NCI-H1092 treated with DMSO at 0.1 percent for 48 hours (cell line): ENCODE measurements at regions not wholly inside any gene's neighbourhood (a gene's known extent, or its start where the extent isn't known, plus 50 kb on each side); places are given as distances from the start of the nearest gene placed in this dataset.
"Not testable (repeated sequence)": the region's sequence is repeated elsewhere in the genome, so short reads cannot be mapped to it uniquely, and the experiment has no call there.

ENCODE experiments used
- DNase-seq: peaks from one replicate; lab custom pipeline; 2025; lab: John Stamatoyannopoulos, UW

- DNase-seq, result no peak
Observed at GRCh38 chr13:40362502-40362901, 303.9 kb downstream of the FOXO1 start.

DNA sequence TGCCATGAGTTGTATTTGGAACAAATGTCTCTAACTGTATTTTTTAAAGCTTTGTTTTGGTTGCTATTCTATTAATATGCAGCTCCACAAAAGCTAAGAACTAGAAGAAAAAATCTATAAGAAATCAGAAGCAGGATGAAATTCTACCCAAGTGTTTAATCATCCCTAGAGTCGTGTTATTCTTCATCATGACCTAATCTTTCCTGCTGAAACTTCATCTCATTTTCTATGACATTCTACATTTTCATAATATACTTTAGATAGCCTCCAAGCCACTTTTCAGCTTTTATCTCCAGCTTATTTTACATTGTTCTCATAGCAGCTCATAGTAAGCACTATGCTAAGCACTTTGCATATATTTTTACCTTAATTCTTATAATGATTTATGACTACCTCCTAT is 302.8 kb downstream of the FOXO1 start:
- DNase-seq, result no peak

DNA sequence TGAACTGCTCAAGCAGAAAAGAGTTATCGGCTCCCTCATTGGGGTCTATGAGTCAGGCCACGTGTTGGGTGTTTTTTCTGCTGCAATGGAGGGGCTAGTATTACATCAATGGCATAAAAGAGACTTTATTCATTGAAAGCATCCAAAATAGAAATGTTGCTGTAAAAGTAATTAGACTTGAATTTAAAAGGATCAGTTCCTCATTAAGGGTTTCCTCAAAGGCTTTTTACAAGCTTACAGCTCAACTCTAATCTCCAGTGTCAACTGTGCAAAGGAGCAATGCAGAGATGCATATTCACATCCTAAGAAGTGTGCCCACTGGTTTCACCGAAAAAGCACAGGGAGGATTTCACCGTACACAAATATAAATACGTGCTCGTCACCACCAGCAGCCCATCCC is 300.3 kb downstream of the FOXO1 start:
- no peak for DNase-seq

- DNase-seq, result no peak
Observed at GRCh38 chr13:40368127-40368891, 298.1 kb downstream of the FOXO1 start.

- DNase-seq, result no peak
Observed at GRCh38 chr13:40370661-40371060, 295.8 kb downstream of the FOXO1 start.

GRCh38 chr13:40371531-40372125 is 294.8 kb downstream of the FOXO1 start:
- DNase-seq, result peak; percentile 52

DNA sequence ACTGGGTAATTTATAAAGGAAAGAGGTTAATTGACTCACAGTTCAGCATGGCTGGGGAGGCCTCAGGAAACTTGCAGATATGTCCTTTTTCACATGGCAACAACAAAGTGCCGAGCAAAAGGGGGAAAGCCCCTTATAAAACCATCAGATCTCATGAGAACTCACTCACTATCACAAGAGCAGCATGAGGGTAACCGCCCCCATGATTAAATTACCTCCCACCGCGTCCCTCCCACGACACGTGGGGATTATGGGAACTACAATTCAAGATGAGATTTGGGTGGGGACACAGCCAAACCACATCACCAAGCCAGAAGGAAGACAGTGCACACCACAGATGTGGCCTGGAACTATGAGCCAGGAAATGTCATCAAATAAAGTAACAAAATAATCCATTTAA is 292.8 kb downstream of the FOXO1 start:
- not testable (repeated sequence) for DNase-seq

- DNase-seq, result no peak
Observed at GRCh38 chr13:40375489-40376171, 290.8 kb downstream of the FOXO1 start.

- no peak for DNase-seq
Observed at GRCh38 chr13:40376296-40376849, 290.1 kb downstream of the FOXO1 start.

- no peak for DNase-seq
Observed at GRCh38 chr13:40376867-40377535, 289.4 kb downstream of the FOXO1 start.

- no peak for DNase-seq
Observed at GRCh38 chr13:40377783-40378182, 288.7 kb downstream of the FOXO1 start.

DNA sequence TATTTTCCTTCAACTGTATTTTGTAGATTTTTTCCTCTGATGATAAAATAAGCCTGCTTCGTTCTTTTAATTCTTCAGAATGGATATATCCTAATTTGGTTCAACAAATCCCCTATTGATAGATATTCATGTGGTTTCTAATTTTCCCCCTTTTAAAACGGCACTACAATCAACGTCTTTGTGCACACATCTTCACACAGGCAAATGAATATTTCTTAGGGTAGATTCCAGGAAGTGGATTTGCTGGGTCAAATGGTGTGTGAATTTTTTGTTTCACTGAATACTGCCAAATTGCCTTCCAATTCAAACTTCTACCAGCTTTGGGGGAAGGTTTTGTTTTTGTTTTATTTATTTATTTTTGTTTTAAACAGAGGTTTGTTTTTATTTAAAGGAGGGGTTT is 287.2 kb downstream of the FOXO1 start:
- DNase-seq, result no peak

DNA sequence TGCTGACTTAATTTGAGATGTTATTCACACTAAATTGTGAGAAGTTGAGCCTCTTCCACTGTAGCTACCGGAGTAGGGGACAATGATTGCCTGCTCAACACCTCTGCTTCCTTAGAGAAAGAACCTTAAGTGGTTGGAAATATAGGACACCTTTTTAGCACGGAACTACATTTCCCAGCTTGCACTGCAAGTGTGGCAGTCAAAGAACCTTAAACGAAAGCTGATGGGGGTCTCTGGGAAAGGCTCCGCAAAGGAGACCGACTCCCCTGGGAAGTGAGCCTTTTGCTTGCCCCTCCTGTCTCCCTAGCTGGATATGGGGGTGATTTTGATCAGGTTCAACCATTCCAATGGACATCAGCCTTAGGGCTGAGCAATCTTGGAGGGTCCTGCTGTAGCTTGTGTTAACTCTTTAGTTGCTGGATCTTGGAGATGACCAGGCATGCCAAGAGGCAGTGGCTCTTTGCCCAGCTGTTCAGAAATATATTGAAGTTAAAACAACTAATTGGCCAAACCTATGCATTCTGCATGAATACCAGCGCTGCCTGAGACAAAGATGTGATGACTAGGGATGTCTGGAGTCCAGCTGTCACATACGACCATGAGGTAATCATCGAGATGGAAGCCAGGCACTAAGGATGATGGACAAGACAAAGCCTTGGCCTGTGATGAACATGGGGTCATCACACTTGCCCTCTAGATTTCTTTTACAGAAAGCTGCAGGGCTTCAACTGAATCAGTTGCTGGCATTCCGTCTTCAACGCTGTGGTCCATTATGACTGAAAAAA is 286.5 kb downstream of the FOXO1 start:
- DNase-seq, result no peak

DNA sequence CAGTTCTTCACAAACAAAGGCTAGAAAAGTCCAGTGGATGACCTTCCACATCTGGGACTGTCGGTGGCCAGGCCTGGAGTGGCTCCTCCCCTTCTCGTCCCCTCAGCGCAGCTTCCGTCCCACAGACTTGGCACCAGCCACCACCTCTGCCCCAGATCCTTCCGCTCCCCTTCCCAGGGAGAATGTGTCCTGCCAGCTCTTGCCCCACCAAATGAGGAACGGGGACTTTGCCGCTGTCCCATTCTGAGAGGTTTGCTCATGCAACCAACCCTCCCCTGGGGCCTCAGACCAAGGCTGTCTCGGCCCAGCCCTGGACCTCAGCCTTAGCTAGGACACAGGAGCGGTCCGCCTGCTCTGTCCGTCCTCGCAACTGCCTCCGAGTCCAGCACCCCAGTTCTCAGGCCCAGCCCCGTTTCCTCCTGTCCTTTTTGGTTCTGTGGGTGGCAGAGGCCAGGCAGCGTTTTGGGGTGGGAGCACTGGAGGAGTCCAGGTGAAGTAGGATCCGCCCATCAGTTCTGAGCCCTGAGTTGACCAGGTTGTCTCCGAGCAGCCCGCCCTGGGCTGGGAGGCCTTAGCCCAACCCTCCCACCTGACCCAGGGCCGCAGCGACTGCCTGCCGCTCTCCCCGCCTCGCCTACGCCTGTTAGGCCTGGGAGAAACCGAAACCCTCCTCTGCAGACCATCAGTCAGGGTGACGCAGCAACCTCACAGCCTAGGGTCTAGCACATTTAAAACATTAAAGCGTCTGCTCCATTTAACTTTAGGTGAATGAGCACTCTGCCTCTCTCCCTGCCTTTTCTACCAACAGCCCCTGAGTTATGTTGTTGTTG is 284.3 kb downstream of the FOXO1 start:
- DNase-seq, result no peak

DNA sequence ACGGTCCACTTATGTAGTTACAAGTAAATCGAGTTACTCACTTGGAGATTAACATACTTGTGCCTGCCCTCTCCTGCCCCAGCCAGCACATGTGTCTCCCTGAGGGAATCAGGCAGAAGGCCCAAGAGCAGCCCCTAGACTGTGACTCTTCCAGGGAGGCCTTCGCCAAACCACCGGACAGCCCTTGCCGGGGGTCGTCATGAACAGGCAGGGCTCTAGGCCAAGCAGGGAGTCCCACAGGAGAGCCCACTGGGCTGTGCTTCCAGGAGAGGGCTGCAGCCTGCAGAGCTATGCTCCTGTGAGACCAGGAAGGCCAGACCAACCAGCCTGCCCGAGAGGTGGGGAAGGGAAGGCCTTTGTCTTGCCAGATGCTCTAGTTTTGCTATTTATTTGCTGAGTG is 283.3 kb downstream of the FOXO1 start:
- no peak for DNase-seq

GRCh38 chr13:40383885-40384284 is 282.6 kb downstream of the FOXO1 start:
- no peak for DNase-seq

GRCh38 chr13:40384976-40385857 is 281.2 kb downstream of the FOXO1 start:
- no peak for DNase-seq

GRCh38 chr13:40385858-40386180 is 280.6 kb downstream of the FOXO1 start:
- no peak for DNase-seq

- no peak for DNase-seq
Observed at GRCh38 chr13:40386586-40386985, 279.9 kb downstream of the FOXO1 start.

GRCh38 chr13:40387775-40388174 is 278.7 kb downstream of the FOXO1 start:
- DNase-seq, result no peak
